PC-3 (cell line): ENCODE measurements at regions not wholly inside any gene's neighbourhood (a gene's known extent, or its start where the extent isn't known, plus 50 kb on each side); places are given as distances from the start of the nearest gene placed in this dataset.

Experiments used
- ATAC-seq: fragments of 200-7000 bp; cut with Tn5 transposase; 2 replicates; pipeline ENCODE4 v1.9.1; 2020; ENCODE audit warnings: mild to moderate bottlenecking, moderate library complexity
- BruUV-seq: library from RNA; stranded (reverse); fragments of 400-500 nt; replicated peaks from 2 replicates; lab custom pipeline; 2021; lab: Mats Ljungman, UMichigan
- CTCF ChIA-PET: fragments of 300-600 bp; sonication (Branson Sonifier 250); formaldehyde crosslinking; loops from one replicate; lab custom pipeline; 2022; ENCODE audit warnings: antibody characterized with exemption; lab: Charles Lee
- POLR2A ChIA-PET: fragments of 300-600 bp; sonication (Branson Sonifier 250); formaldehyde crosslinking; loops from one replicate; lab custom pipeline; 2022; ENCODE audit warnings: antibody characterized with exemption; ENCODE audit not compliant: unreplicated experiment; lab: Charles Lee
- DNase-seq: peaks from one replicate; pipeline ENCODE4 v3.0.0-alpha.2; 2015
- H2AFZ ChIP-seq: fragments of 300-600 bp; sonication (generic); 2 replicates; pipeline ENCODE4 v1.6.0; 2016; ENCODE audit warnings: antibody characterized with exemption, low read length
- H3F3A ChIP-seq: fragments of 300-600 bp; sonication (generic); one replicate; pipeline ENCODE4 v1.6.0; 2017; ENCODE audit warnings: antibody characterized with exemption, low read length, control low read depth, mild to moderate bottlenecking; ENCODE audit not compliant: unreplicated experiment
- H3K27ac ChIP-seq: fragments of 300-600 bp; sonication (generic); 2 replicates; pipeline ENCODE4 v1.5.1; 2016; ENCODE audit warnings: mild to moderate bottlenecking, low read length
- H3K27me3 ChIP-seq: fragments of 300-600 bp; sonication (generic); 2 replicates; pipeline ENCODE4 v1.6.1; 2016; ENCODE audit warnings: low read length, mixed read lengths
- H3K36me3 ChIP-seq: fragments of 300-600 bp; sonication (generic); 2 replicates; pipeline ENCODE4 v1.6.1; 2016; ENCODE audit warnings: low read depth, mixed run types, low read length, mixed read lengths
- H3K4me1 ChIP-seq: fragments of 300-600 bp; sonication (generic); 2 replicates; pipeline ENCODE4 v1.5.1; 2016; ENCODE audit warnings: low read length; ENCODE audit not compliant: insufficient read depth
- H3K4me2 ChIP-seq: fragments of 300-600 bp; sonication (generic); 2 replicates; pipeline ENCODE4 v1.6.0; 2016; ENCODE audit warnings: low read length
- H3K4me3 ChIP-seq: fragments of 300-600 bp; sonication (generic); 2 replicates; pipeline ENCODE4 v1.5.1; 2016; ENCODE audit warnings: mild to moderate bottlenecking, low read length, mixed read lengths
- H3K79me2 ChIP-seq: fragments of 300-600 bp; sonication (generic); 2 replicates; pipeline ENCODE4 v1.6.1; 2017; ENCODE audit warnings: low read length, mixed read lengths
- H3K9ac ChIP-seq: fragments of 300-600 bp; sonication (generic); 2 replicates; pipeline ENCODE4 v1.6.0; 2016; ENCODE audit warnings: mild to moderate bottlenecking, low read length
- H3K9me2 ChIP-seq: fragments of 300-600 bp; sonication (generic); replicated peaks from 2 replicates; pipeline ENCODE4 v1.6.1; 2016; ENCODE audit warnings: mixed run types, low read length, mixed read lengths
- H3K9me3 ChIP-seq: fragments of 300-600 bp; sonication (generic); 2 replicates; pipeline ENCODE4 v1.6.1; 2016; ENCODE audit warnings: low read length, mixed read lengths
- H4K20me1 ChIP-seq: fragments of 300-600 bp; sonication (generic); 2 replicates; pipeline ENCODE4 v1.6.1; 2016; ENCODE audit warnings: low read length, mixed read lengths
- EZH2 ChIP-seq: fragments of 300-600 bp; sonication (generic); IDR thresholded peaks from one replicate; pipeline ENCODE4 v1.6.1; 2017; ENCODE audit warnings: antibody characterized with exemption, mild to moderate bottlenecking, low read length; ENCODE audit not compliant: unreplicated experiment
- EZH2phosphoT487 ChIP-seq: fragments of 300-600 bp; sonication (generic); IDR thresholded peaks from 2 replicates; pipeline ENCODE4 v1.6.1; 2018; ENCODE audit warnings: mild to moderate bottlenecking, antibody characterized with exemption, low read length, borderline replicate concordance
- intact Hi-C: fragments of 100-400 bp; cut with micrococcal nuclease; formaldehyde crosslinking; loops from 2 replicates; pipeline ENCODE4 v1.9.0; 2023
- TF ChIP-seq, protein P1 (sequence below): fragments of 300-600 bp; sonication (generic); conservative IDR thresholded peaks from 2 replicates; pipeline ENCODE4 v1.5.1; 2017; ENCODE audit warnings: antibody characterized with exemption, low read depth, mild to moderate bottlenecking, low read length

DNA sequence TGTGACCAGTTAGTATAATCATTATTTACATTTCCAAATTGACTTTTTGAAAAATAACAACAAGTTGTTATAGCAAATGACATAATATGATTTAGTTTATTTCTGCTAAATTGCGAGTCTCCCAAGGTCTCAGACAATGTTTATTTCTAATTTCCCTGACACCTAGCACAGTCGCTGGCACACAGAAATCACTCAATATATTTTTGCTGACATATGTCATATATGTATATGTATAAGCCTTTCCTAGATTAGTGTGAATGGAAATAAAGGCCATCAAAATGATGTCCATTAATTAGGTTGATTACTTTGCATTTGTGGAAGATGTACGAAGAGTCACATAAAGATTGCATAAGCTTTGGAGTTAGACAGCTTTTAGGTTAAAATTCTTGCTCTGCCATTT is 136.7 kb upstream of the CDH2 start:
- ATAC-seq (no peak), DNase-seq (no peak)
- H2AFZ ChIP-seq, result no peak overlapping the region
- ChIA-PET CTCF (no interaction called here), POLR2A (no interaction called here)
- no peak overlapping the region for H3K4me3 ChIP-seq
- no peaks in the 10 kb centered on the region for H3F3A ChIP-seq
- no peaks in the 10 kb centered on the region for H4K20me1 ChIP-seq
- H3K79me2 ChIP-seq, result no peaks in the 10 kb centered on the region
- H3K27ac ChIP-seq, result no peak overlapping the region
- intact Hi-C loops, result no loop called here
- H3K9ac ChIP-seq, result no peak overlapping the region
- H3K27me3 ChIP-seq, result no peaks in the 10 kb centered on the region
- TF ChIP-seq EZH2 (no peak), EZH2phosphoT487 (no peak)
- TF ChIP-seq, protein P1, sequence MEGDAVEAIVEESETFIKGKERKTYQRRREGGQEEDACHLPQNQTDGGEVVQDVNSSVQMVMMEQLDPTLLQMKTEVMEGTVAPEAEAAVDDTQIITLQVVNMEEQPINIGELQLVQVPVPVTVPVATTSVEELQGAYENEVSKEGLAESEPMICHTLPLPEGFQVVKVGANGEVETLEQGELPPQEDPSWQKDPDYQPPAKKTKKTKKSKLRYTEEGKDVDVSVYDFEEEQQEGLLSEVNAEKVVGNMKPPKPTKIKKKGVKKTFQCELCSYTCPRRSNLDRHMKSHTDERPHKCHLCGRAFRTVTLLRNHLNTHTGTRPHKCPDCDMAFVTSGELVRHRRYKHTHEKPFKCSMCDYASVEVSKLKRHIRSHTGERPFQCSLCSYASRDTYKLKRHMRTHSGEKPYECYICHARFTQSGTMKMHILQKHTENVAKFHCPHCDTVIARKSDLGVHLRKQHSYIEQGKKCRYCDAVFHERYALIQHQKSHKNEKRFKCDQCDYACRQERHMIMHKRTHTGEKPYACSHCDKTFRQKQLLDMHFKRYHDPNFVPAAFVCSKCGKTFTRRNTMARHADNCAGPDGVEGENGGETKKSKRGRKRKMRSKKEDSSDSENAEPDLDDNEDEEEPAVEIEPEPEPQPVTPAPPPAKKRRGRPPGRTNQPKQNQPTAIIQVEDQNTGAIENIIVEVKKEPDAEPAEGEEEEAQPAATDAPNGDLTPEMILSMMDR, result no peak
- no peaks in the 10 kb centered on the region for H3K9me2 ChIP-seq
- H3K4me2 ChIP-seq, result no peak overlapping the region
- H3K9me3 ChIP-seq, result no peaks in the 10 kb centered on the region
- H3K36me3 ChIP-seq, result no peaks in the 10 kb centered on the region
- no peaks in the 10 kb centered on the region for H3K4me1 ChIP-seq
- no TSS peak for BruUV-seq

DNA sequence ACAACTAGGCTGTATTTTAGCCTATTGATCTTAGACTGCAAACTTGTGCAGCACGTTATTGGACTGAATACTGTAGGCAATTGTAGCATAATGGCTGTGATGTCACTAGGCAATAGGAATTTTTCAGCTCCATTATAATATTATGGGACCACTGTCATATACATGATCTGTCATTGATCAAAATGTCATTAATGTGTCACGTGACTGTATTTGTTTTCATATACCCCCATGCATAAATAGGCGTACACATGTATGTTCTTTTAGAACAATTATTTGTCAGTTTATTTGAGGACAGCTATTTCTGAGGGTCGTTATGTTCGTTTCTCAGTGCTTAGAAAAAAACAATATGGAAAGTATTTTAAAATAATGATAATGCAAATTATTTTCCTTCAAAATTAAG is 111.9 kb upstream of the CDH2 start:
- H3K4me2 ChIP-seq, result no peak overlapping the region
- H3K79me2 ChIP-seq, result no peaks in the 10 kb centered on the region
- H3K9me3 ChIP-seq, result no peaks in the 10 kb centered on the region
- H3K4me3 ChIP-seq, result no peak overlapping the region
- no peak for ATAC-seq
- POLR2A ChIA-PET, result interaction anchor here (0.7 kb wide), 1 partner anchor 70 kb away, joined by 3 read pairs; no protein-coding TSS in a partner anchor
- CTCF ChIA-PET, result no interaction called here
- H3K9ac ChIP-seq, result no peak overlapping the region
- no peaks in the 10 kb centered on the region for H3K36me3 ChIP-seq
- no peaks in the 10 kb centered on the region for H3F3A ChIP-seq
- H3K4me1 ChIP-seq, result peaks cover 12% of the 10 kb centered on the region
- H2AFZ ChIP-seq, result no peak overlapping the region
- DNase-seq, result no peak
- intact Hi-C loops, result no loop called here
- H4K20me1 ChIP-seq, result no peaks in the 10 kb centered on the region
- no TSS peak for BruUV-seq
- H3K27ac ChIP-seq, result no peak overlapping the region
- TF ChIP-seq, protein P1, result no peak
- TF ChIP-seq EZH2 (no peak), EZH2phosphoT487 (no peak)
- H3K27me3 ChIP-seq, result no peaks in the 10 kb centered on the region
- no peaks in the 10 kb centered on the region for H3K9me2 ChIP-seq

DNA sequence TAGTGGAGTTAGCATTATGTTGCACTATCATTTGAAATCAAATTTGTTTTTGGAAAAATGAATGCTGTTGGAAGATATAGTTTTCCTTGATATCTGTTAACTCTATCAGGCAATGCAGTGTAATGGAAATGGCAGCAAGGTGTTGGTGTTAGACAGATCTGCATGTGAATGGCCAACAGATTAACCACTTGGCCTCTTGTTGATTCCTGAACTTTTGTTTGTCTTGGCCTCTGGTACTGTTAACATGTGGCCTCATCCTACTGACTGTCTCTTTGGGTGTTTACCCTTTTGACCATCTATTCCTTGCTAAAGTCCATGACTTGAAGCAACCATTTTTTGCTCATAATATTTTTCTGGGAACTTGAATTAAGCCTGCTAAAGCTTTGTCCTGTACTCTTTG is 110.2 kb upstream of the CDH2 start:
- Histone ChIP-seq H3K9me2 (no peaks in the 10 kb centered on the region), H3K36me3 (no peaks in the 10 kb centered on the region), H3K27ac (no peak overlapping the region), H3K4me3 (no peak overlapping the region), H2AFZ (no peak overlapping the region), H3F3A (no peaks in the 10 kb centered on the region), H3K9me3 (no peaks in the 10 kb centered on the region), H3K4me1 (peaks cover 17% of the 10 kb centered on the region), H3K4me2 (no peak overlapping the region), H3K27me3 (no peaks in the 10 kb centered on the region), H4K20me1 (no peaks in the 10 kb centered on the region), H3K79me2 (no peaks in the 10 kb centered on the region), H3K9ac (no peak overlapping the region)
- CTCF ChIA-PET, result no interaction called here
- POLR2A ChIA-PET, result no interaction called here
- BruUV-seq, result no TSS peak
- ATAC-seq (no peak), DNase-seq (no peak)
- intact Hi-C loops, result no loop called here
- TF ChIP-seq EZH2phosphoT487, result no peak
